ENCODE measurements at regions not wholly inside any gene's neighbourhood (a gene's known extent, or its start where the extent isn't known, plus 50 kb on each side); places are given as distances from the start of the nearest gene placed in this dataset.

GRCh38 chr7:52838981-52839411 is 196.4 kb upstream of the POM121L12 start:
- TF ChIP-seq CTCF (IDR thresholded peaks at IDR 0.05) (no peak), POLR2A (IDR thresholded peaks at IDR 0.05) (no peak)

Measured in lower leg skin (tissue), 3 donors.